ENCODE measurements at regions not wholly inside any gene's neighbourhood (a gene's known extent, or its start where the extent isn't known, plus 50 kb on each side); places are given as distances from the start of the nearest gene placed in this dataset.

DNA sequence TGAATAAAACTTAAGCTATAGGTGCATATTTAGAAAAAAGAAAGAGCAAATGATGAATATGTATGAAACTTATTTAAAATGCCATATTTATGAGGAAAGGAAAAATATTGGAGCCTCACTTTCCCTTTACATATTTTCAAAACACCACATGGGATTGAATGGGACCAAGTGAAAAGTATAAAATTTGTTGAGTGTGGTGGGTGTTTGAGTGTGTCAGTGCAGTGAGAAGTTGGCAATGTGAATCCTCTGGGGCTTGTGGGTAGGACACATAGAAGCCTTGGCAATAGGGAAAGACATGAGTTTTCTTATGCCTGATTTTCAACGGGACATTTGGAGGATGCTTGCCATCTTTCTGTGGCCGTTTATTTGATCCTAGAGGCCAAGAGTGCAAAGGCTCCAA lies 502.2 kb upstream of the CELF4 start:
- Histone ChIP-seq H3K36me3 (no peaks in the 10 kb centered on the region), H3K4me1 (no peaks in the 10 kb centered on the region), H3K27me3 (no peaks in the 10 kb centered on the region), H3K9me3 (no peaks in the 10 kb centered on the region), H3K4me3 (no peak overlapping the region), H3K27ac (no peak overlapping the region)
- WGBS, 2 donors, result 72 to 81% methylated on average over 2 of the region's 2 CpGs
- TF ChIP-seq EP300 (IDR thresholded peaks at IDR 0.05), result no peak
- TF ChIP-seq POLR2AphosphoS5 (IDR thresholded peaks at IDR 0.05), result no peak
- TF ChIP-seq POLR2A (IDR thresholded peaks at IDR 0.05), result no peak
- TF ChIP-seq, protein P1, sequence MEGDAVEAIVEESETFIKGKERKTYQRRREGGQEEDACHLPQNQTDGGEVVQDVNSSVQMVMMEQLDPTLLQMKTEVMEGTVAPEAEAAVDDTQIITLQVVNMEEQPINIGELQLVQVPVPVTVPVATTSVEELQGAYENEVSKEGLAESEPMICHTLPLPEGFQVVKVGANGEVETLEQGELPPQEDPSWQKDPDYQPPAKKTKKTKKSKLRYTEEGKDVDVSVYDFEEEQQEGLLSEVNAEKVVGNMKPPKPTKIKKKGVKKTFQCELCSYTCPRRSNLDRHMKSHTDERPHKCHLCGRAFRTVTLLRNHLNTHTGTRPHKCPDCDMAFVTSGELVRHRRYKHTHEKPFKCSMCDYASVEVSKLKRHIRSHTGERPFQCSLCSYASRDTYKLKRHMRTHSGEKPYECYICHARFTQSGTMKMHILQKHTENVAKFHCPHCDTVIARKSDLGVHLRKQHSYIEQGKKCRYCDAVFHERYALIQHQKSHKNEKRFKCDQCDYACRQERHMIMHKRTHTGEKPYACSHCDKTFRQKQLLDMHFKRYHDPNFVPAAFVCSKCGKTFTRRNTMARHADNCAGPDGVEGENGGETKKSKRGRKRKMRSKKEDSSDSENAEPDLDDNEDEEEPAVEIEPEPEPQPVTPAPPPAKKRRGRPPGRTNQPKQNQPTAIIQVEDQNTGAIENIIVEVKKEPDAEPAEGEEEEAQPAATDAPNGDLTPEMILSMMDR (IDR thresholded peaks at IDR 0.05), result no peak
- ATAC-seq (ENCODE audit: low FRiP score in 2 of 2) (no peak), DNase-seq (no peak)

DNA sequence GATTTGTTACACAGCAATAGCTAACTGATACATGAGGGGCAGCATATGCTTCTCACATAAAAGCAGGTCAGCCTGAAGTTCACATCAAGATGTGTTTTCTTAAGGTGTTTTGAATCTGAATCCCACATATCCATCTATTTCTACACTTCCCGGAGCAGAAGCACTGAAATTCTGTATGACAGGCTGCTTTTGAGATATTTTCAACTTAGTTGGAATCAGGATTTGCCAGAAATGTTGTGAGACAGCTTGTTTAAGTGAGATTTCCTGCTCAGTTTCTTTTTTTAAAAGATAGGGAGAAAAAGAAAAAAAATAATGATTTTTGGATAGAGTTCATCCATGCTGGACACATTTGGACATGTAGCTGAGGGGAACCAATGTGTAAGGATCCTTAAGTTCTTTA lies 501.5 kb upstream of the CELF4 start:
- DNase-seq, result no peak
- Histone ChIP-seq H3K4me1 (no peaks in the 10 kb centered on the region), H3K9me3 (no peaks in the 10 kb centered on the region), H3K27me3 (no peaks in the 10 kb centered on the region), H3K4me3 (no peak overlapping the region), H3K27ac (no peak overlapping the region), H3K36me3 (no peaks in the 10 kb centered on the region)
- TF ChIP-seq EP300 (IDR thresholded peaks at IDR 0.05), result no peak
- TF ChIP-seq, protein P1 (IDR thresholded peaks at IDR 0.05), result no peak
- TF ChIP-seq POLR2A (IDR thresholded peaks at IDR 0.05), result no peak
- no peak for TF ChIP-seq POLR2AphosphoS5 (IDR thresholded peaks at IDR 0.05)
- no peak for ATAC-seq (ENCODE audit: low FRiP score in 2 of 2)
- 72 to 77% methylated on average over 1 of the region's 1 CpG for WGBS, 2 donors

DNA sequence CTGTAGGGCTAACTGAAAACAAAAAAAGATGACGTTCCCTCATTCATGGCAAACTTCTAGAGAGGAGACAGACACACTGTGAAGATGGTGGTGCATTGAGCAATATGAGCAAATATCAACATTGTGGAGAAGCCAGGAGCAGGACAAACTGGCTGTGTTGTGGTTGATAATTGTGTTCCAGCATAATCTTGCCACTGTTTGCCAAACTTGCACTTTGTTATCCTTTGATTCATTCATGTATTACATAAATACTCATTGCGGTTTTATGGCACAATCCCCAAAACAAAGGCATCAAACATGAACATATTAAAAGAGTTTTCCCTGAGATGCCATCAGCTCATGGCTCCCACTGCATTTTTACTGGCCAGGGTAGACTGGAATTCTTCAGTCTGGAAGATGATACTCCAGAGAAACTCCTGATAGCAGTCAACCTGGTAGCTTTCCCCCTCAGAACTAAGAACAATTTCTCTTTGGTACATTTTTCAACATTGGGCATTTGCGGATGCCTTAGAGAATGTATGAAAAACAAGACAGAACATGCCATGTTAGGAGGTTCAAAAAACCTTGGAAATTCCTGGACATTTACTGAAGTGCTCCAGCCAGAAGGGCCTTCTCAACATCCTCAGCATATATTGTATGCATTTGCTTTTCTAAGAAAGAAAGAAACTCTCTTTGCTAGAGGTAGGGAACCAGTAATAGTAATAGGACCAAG lies 487.4 kb upstream of the CELF4 start:
- TF ChIP-seq POLR2AphosphoS5 (IDR thresholded peaks at IDR 0.05), result no peak
- no peak for TF ChIP-seq POLR2A (IDR thresholded peaks at IDR 0.05)
- TF ChIP-seq, protein P1 (IDR thresholded peaks at IDR 0.05), result no peak
- TF ChIP-seq EP300 (IDR thresholded peaks at IDR 0.05), result no peak
- ATAC-seq (ENCODE audit: low FRiP score in 2 of 2), result no peak
- H3K4me3 ChIP-seq, result no peak overlapping the region
- no peak overlapping the region for H3K27ac ChIP-seq
- H3K4me1 ChIP-seq, result no peaks in the 10 kb centered on the region
- no peaks in the 10 kb centered on the region for H3K36me3 ChIP-seq
- no peak for DNase-seq
- H3K9me3 ChIP-seq, result no peaks in the 10 kb centered on the region
- 86 to 89% methylated on average over 3 of the region's 3 CpGs for WGBS, 2 donors
- H3K27me3 ChIP-seq, result no peaks in the 10 kb centered on the region

DNA sequence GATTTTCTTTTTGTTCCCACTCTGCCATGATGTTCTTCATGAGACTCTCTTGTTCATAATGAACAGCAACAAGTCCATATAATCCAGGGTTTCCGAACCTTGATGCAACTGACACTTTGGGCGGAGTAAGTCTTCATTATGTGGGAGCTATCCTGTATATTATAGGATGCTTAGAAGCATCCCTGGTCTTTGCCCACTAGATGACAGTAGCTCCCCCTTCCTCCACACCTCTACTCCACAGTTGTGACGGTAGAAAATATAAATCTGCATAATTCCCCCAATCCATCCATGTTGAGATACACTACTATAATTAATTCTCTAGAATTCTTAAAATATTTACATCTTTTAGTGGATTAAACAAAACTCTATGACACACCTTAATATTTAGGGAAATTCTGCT lies 482.2 kb upstream of the CELF4 start:
- ATAC-seq (ENCODE audit: low FRiP score in 2 of 2) (no peak), DNase-seq (no peak)
- Histone ChIP-seq H3K27ac (no peak overlapping the region), H3K36me3 (no peaks in the 10 kb centered on the region), H3K9me3 (no peaks in the 10 kb centered on the region), H3K4me3 (no peak overlapping the region), H3K27me3 (no peaks in the 10 kb centered on the region), H3K4me1 (no peaks in the 10 kb centered on the region)
- TF ChIP-seq, protein P1 (IDR thresholded peaks at IDR 0.05), result no peak
- TF ChIP-seq EP300 (IDR thresholded peaks at IDR 0.05) (no peak), POLR2A (IDR thresholded peaks at IDR 0.05) (no peak), POLR2AphosphoS5 (IDR thresholded peaks at IDR 0.05) (no peak)
- WGBS, 2 donors, result 65 to 71% methylated on average over 3 of the region's 3 CpGs

DNA sequence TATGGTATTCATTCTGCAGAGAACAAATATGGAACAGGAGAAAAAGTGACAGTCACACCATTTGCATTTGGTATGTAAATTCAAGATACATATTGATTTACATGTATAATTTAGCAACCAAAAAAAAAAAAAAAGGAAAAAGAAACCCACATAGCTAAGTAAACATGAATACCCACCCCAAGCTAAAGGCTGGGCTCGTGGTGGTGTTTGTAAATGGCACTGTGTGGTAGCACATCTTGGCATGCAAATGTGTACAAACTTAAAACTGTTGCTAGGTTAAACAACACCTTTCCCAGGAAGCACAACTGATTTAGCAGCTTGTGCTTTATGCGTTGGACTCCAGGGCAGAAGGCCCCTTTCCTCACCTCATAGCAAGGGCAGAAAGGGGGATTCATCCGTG lies 481.1 kb upstream of the CELF4 start:
- Histone ChIP-seq H3K9me3 (no peaks in the 10 kb centered on the region), H3K4me1 (no peaks in the 10 kb centered on the region), H3K27ac (no peak overlapping the region), H3K27me3 (no peaks in the 10 kb centered on the region), H3K4me3 (no peak overlapping the region), H3K36me3 (no peaks in the 10 kb centered on the region)
- ATAC-seq (ENCODE audit: low FRiP score in 2 of 2) (no peak), DNase-seq (no peak)
- 69 to 91% methylated on average over 3 of the region's 3 CpGs for WGBS, 2 donors
- TF ChIP-seq, protein P1 (IDR thresholded peaks at IDR 0.05), result no peak
- TF ChIP-seq POLR2AphosphoS5 (IDR thresholded peaks at IDR 0.05) (no peak), EP300 (IDR thresholded peaks at IDR 0.05) (no peak), POLR2A (IDR thresholded peaks at IDR 0.05) (no peak)
